NCI-H2196 treated with DMSO at 0.1 percent for 48 hours (cell line): ENCODE measurements at regions not wholly inside any gene's neighbourhood (a gene's known extent, or its start where the extent isn't known, plus 50 kb on each side); places are given as distances from the start of the nearest gene placed in this dataset.

Experiments
- DNase-seq: peaks from one replicate; lab custom pipeline; 2025; ENCODE audit not compliant: unreplicated experiment; lab: John Stamatoyannopoulos, UW

- no peak for DNase-seq
These were observed 195.4 kb upstream of the ADARB2 start for GRCh38 chr10:1932692-1933094.

GRCh38 chr10:1928606-1929005 is 191.3 kb upstream of the ADARB2 start:
- no peak for DNase-seq

- DNase-seq: no peak
These were observed 186.7 kb upstream of the ADARB2 start for GRCh38 chr10:1923998-1924397.

- DNase-seq: no peak
These were observed 186.3 kb upstream of the ADARB2 start for GRCh38 chr10:1923586-1923985.

- no peak for DNase-seq
These were observed 183.6 kb upstream of the ADARB2 start for GRCh38 chr10:1920941-1921340.

- no peak for DNase-seq
These were observed 182.8 kb upstream of the ADARB2 start for GRCh38 chr10:1920127-1920526.

GRCh38 chr10:1911771-1912170 is 174.4 kb upstream of the ADARB2 start:
- DNase-seq: no peak

GRCh38 chr10:1903982-1904381 is 166.7 kb upstream of the ADARB2 start:
- DNase-seq: no peak

- no peak for DNase-seq
These were observed 158.8 kb upstream of the ADARB2 start for GRCh38 chr10:1896153-1896552.

- DNase-seq: no peak
These were observed 158.4 kb upstream of the ADARB2 start for GRCh38 chr10:1895691-1896090.

- no peak for DNase-seq
These were observed 157.6 kb upstream of the ADARB2 start for GRCh38 chr10:1894912-1895311.

- DNase-seq: no peak
These were observed 156.6 kb upstream of the ADARB2 start for GRCh38 chr10:1893941-1894340.

- DNase-seq: no peak
These were observed 148.7 kb upstream of the ADARB2 start for GRCh38 chr10:1886039-1886438.

GRCh38 chr10:1882728-1883127 is 145.4 kb upstream of the ADARB2 start:
- DNase-seq: no peak

- DNase-seq: no peak
These were observed 144.9 kb upstream of the ADARB2 start for GRCh38 chr10:1882180-1882579.

- DNase-seq: no peak
These were observed 144.3 kb upstream of the ADARB2 start for GRCh38 chr10:1881636-1882035.

GRCh38 chr10:1874533-1874932 is 137.2 kb upstream of the ADARB2 start:
- no peak for DNase-seq

- DNase-seq: no peak
These were observed 136.5 kb upstream of the ADARB2 start for GRCh38 chr10:1873661-1874315.

GRCh38 chr10:1872151-1872726 is 134.9 kb upstream of the ADARB2 start:
- no peak for DNase-seq

GRCh38 chr10:1870491-1870890 is 133.2 kb upstream of the ADARB2 start:
- DNase-seq: no peak

GRCh38 chr10:1869861-1870260 is 132.5 kb upstream of the ADARB2 start:
- no peak for DNase-seq

GRCh38 chr10:1860351-1860750 is 123.0 kb upstream of the ADARB2 start:
- no peak for DNase-seq

GRCh38 chr10:1858547-1858946 is 121.2 kb upstream of the ADARB2 start:
- no peak for DNase-seq
